ENCODE measurements at regions not wholly inside any gene's neighbourhood (a gene's known extent, or its start where the extent isn't known, plus 50 kb on each side); places are given as distances from the start of the nearest gene placed in this dataset.
"Not testable (repeated sequence)": the region's sequence is repeated elsewhere in the genome, so short reads cannot be mapped to it uniquely, and the experiment has no call there.

- DNase-seq, result no peak
Observed at GRCh38 chr5:2569176-2569575, 182.3 kb downstream of the IRX2 start.

GRCh38 chr5:2566284-2566683 is 185.2 kb downstream of the IRX2 start:
- no peak for DNase-seq

GRCh38 chr5:2565147-2565546 is 186.3 kb downstream of the IRX2 start:
- no peak for DNase-seq

- DNase-seq, result no peak
Observed at GRCh38 chr5:2563046-2563445, 188.4 kb downstream of the IRX2 start.

- no peak for DNase-seq
Observed at GRCh38 chr5:2562036-2562435, 189.4 kb downstream of the IRX2 start.

GRCh38 chr5:2560435-2560834 is 191.0 kb downstream of the IRX2 start:
- DNase-seq, result no peak

GRCh38 chr5:2557435-2557834 is 194.0 kb downstream of the IRX2 start:
- no peak for DNase-seq

- no peak for DNase-seq
Observed at GRCh38 chr5:2556375-2556966, 195.0 kb downstream of the IRX2 start.

GRCh38 chr5:2553611-2554010 is 197.9 kb downstream of the IRX2 start:
- no peak for DNase-seq

- DNase-seq, result no peak
Observed at GRCh38 chr5:2550509-2550908, 201.0 kb downstream of the IRX2 start.

GRCh38 chr5:2549900-2550299 is 201.6 kb downstream of the IRX2 start:
- DNase-seq, result no peak

- DNase-seq, result no peak
Observed at GRCh38 chr5:2549354-2549753, 202.1 kb downstream of the IRX2 start.

GRCh38 chr5:2546938-2547337 is 204.5 kb downstream of the IRX2 start:
- DNase-seq, result no peak

GRCh38 chr5:2544003-2544402 is 207.5 kb downstream of the IRX2 start:
- DNase-seq, result no peak

- no peak for DNase-seq
Observed at GRCh38 chr5:2542821-2543220, 208.7 kb downstream of the IRX2 start.

- DNase-seq, result no peak
Observed at GRCh38 chr5:2542026-2542425, 209.5 kb downstream of the IRX2 start.

GRCh38 chr5:2538169-2538568 is 213.3 kb downstream of the IRX2 start:
- no peak for DNase-seq

GRCh38 chr5:2537378-2538145 is 213.9 kb downstream of the IRX2 start:
- no peak for DNase-seq

GRCh38 chr5:2536632-2537377 is 214.7 kb downstream of the IRX2 start:
- DNase-seq, result no peak

- DNase-seq, result no peak
Observed at GRCh38 chr5:2534970-2535369, 216.5 kb downstream of the IRX2 start.

GRCh38 chr5:2534251-2534650 is 217.2 kb downstream of the IRX2 start:
- no peak for DNase-seq

GRCh38 chr5:2533848-2534247 is 217.6 kb downstream of the IRX2 start:
- not testable (repeated sequence) for DNase-seq

GRCh38 chr5:2532809-2533208 is 218.7 kb downstream of the IRX2 start:
- DNase-seq, result no peak

GRCh38 chr5:2531318-2531717 is 220.2 kb downstream of the IRX2 start:
- no peak for DNase-seq

All from CD4-positive, alpha-beta T cell treated with Interferon alpha-2 for 1 hour (primary cell).